ENCODE measurements at regions not wholly inside any gene's neighbourhood (a gene's known extent, or its start where the extent isn't known, plus 50 kb on each side); places are given as distances from the start of the nearest gene placed in this dataset.

GRCh38 chr2:103627301-103627700 is 865.5 kb downstream of the TMEM182 start:
- intact Hi-C loops (cut with micrococcal nuclease): no loop called here
- ATAC-seq: no peak
- Mint-ChIP-seq H3K4me1 (no peaks in the 10 kb centered on the region), H3K36me3 (peaks cover 18% of the 10 kb centered on the region), H3K4me3 (no peak overlapping the region), H3K27me3 (ENCODE audit: low read depth in 2 of 2) (no peaks in the 10 kb centered on the region), H3K27ac (no peak overlapping the region), H3K9me3 (peaks cover 18 to 23% of the 10 kb centered on the region in 2 donors)
- WGBS (ENCODE audit: insufficient coverage): 80% methylated on average over 1 of the region's 1 CpG
- no peaks in the 10 kb centered on the region for H3K36me3 ChIP-seq (ENCODE audit: control insufficient read depth, insufficient read depth, low read length)
- no peaks in the 10 kb centered on the region for H3K27me3 ChIP-seq (ENCODE audit: control insufficient read depth, insufficient read depth, low read length)
- no peak for DNase-seq
- no peak for TF ChIP-seq CTCF (IDR thresholded peaks at IDR 0.05)
- no peaks in the 10 kb centered on the region for H3K4me1 ChIP-seq (ENCODE audit: control insufficient read depth, insufficient read depth, low read length)
- H3K9me3 ChIP-seq (ENCODE audit: control insufficient read depth, insufficient read depth, low read length): no peaks in the 10 kb centered on the region
- H3K4me3 ChIP-seq (ENCODE audit: low read length): no peak overlapping the region
- H3K27ac ChIP-seq (ENCODE audit: low read length): no peak overlapping the region

- intact Hi-C loops (cut with micrococcal nuclease): no loop called here
These were observed 877.1 kb downstream of the TMEM182 start for GRCh38 chr2:103638978-103639377.

GRCh38 chr2:103656558-103656957 is 894.7 kb downstream of the TMEM182 start:
- Mint-ChIP-seq H3K27me3 (ENCODE audit: low read depth in 2 of 2) (no peaks in the 10 kb centered on the region), H3K27ac (no peak overlapping the region), H3K4me1 (no peaks in the 10 kb centered on the region), H3K9me3 (peaks cover 2 to 9% of the 10 kb centered on the region in 2 donors), H3K4me3 (no peak overlapping the region), H3K36me3 (no peaks in the 10 kb centered on the region)
- H3K9me3 ChIP-seq (ENCODE audit: control insufficient read depth, insufficient read depth, low read length): no peaks in the 10 kb centered on the region
- H3K27ac ChIP-seq (ENCODE audit: low read length): no peak overlapping the region
- TF ChIP-seq CTCF (IDR thresholded peaks at IDR 0.05): no peak
- H3K27me3 ChIP-seq (ENCODE audit: control insufficient read depth, insufficient read depth, low read length): no peaks in the 10 kb centered on the region
- ATAC-seq: no peak
- no peak for DNase-seq
- no peak overlapping the region for H3K4me3 ChIP-seq (ENCODE audit: low read length)
- no peaks in the 10 kb centered on the region for H3K4me1 ChIP-seq (ENCODE audit: control insufficient read depth, insufficient read depth, low read length)
- intact Hi-C loops (cut with micrococcal nuclease): no loop called here
- 36% methylated on average over 1 of the region's 3 CpGs for WGBS (ENCODE audit: insufficient coverage)
- no peaks in the 10 kb centered on the region for H3K36me3 ChIP-seq (ENCODE audit: control insufficient read depth, insufficient read depth, low read length)

More at GRCh38 chr2:103638978-103639377, 877.1 kb downstream of the TMEM182 start:
- H3K4me3 Mint-ChIP-seq: no peak overlapping the region
- Histone ChIP-seq H3K4me1 (ENCODE audit: control insufficient read depth, insufficient read depth, low read length) (no peaks in the 10 kb centered on the region), H3K27ac (ENCODE audit: low read length) (no peak overlapping the region), H3K36me3 (ENCODE audit: control insufficient read depth, insufficient read depth, low read length) (no peaks in the 10 kb centered on the region), H3K9me3 (ENCODE audit: control insufficient read depth, insufficient read depth, low read length) (peaks cover 4% of the 10 kb centered on the region), H3K27me3 (ENCODE audit: control insufficient read depth, insufficient read depth, low read length) (no peaks in the 10 kb centered on the region), H3K4me3 (ENCODE audit: low read length) (no peak overlapping the region)
- no peaks in the 10 kb centered on the region for H3K27me3 Mint-ChIP-seq (ENCODE audit: low read depth in 2 of 2)
- WGBS (ENCODE audit: insufficient coverage): 36% methylated on average over 2 of the region's 2 CpGs
- H3K36me3 Mint-ChIP-seq: no peaks in the 10 kb centered on the region
- DNase-seq (no peak), ATAC-seq (no peak)
- peaks cover 9 to 17% of the 10 kb centered on the region in 2 donors for H3K9me3 Mint-ChIP-seq
- no peak for TF ChIP-seq CTCF (IDR thresholded peaks at IDR 0.05)
- no peak overlapping the region for H3K27ac Mint-ChIP-seq
- H3K4me1 Mint-ChIP-seq: no peaks in the 10 kb centered on the region

DNA sequence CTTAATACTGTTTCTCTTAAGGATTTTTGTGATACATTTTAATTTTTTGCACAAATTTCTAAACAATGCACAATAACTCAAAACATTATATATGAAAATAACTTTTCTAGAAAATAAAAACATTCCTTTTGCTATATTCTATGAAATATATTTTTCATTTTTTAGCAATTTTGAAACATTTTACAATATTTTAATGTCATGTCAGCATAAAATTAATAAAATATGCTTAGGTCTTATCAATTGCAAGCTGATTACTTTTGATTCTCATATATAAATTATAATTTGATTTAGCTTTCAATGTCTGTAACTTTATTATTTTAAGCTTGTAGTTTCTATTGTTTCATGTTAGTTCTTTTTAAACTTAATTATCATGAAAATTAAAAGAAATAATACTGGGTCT is 898.7 kb downstream of the TMEM182 start:
- Mint-ChIP-seq H3K27ac (no peak overlapping the region), H3K36me3 (no peaks in the 10 kb centered on the region), H3K4me3 (no peak overlapping the region), H3K9me3 (peaks cover 0 to 2% of the 10 kb centered on the region in 2 donors), H3K27me3 (ENCODE audit: low read depth in 2 of 2) (no peaks in the 10 kb centered on the region), H3K4me1 (no peaks in the 10 kb centered on the region)
- Histone ChIP-seq H3K27me3 (ENCODE audit: control insufficient read depth, insufficient read depth, low read length) (no peaks in the 10 kb centered on the region), H3K4me3 (ENCODE audit: low read length) (no peak overlapping the region), H3K36me3 (ENCODE audit: control insufficient read depth, insufficient read depth, low read length) (no peaks in the 10 kb centered on the region), H3K27ac (ENCODE audit: low read length) (no peak overlapping the region), H3K4me1 (ENCODE audit: control insufficient read depth, insufficient read depth, low read length) (no peaks in the 10 kb centered on the region), H3K9me3 (ENCODE audit: control insufficient read depth, insufficient read depth, low read length) (no peaks in the 10 kb centered on the region)
- intact Hi-C loops (cut with micrococcal nuclease): no loop called here
- ATAC-seq (no peak), DNase-seq (no peak)
- TF ChIP-seq CTCF (IDR thresholded peaks at IDR 0.05): no peak

Data from natural killer cell (primary cell).